HL-60 (cell line): ENCODE measurements at regions not wholly inside any gene's neighbourhood (a gene's known extent, or its start where the extent isn't known, plus 50 kb on each side); places are given as distances from the start of the nearest gene placed in this dataset.

Experiments
- CTCF ChIP-seq: IDR thresholded peaks from one replicate; pipeline ENCODE4 v1.5.1; 2011; ENCODE audit warnings: low read length, control low read depth, inconsistent platforms; ENCODE audit not compliant: insufficient read depth
- GABPA ChIP-seq: IDR thresholded peaks from 2 replicates; pipeline ENCODE4 v1.6.1; 2012; ENCODE audit warnings: low read depth
- POLR2AphosphoS5 ChIP-seq: IDR thresholded peaks from 2 replicates; pipeline ENCODE4 v1.6.1; 2012; ENCODE audit warnings: low read depth

GRCh38 chr15:36221992-36222391 lies 357.4 kb upstream of the CDIN1 start:
- TF ChIP-seq GABPA (no peak), CTCF (no peak), POLR2AphosphoS5 (no peak)
